ENCODE measurements at regions not wholly inside any gene's neighbourhood (a gene's known extent, or its start where the extent isn't known, plus 50 kb on each side); places are given as distances from the start of the nearest gene placed in this dataset.

GRCh38 chr2:66113988-66114625 is 320.8 kb upstream of the MEIS1 start:
- TF ChIP-seq POLR2A (IDR thresholded peaks at IDR 0.05) (no peak), CTCF (IDR thresholded peaks at IDR 0.05 in 4 of 5, conservative IDR thresholded peaks at IDR 0.05 in 1 of 5) (no peak)
